ENCODE measurements at regions not wholly inside any gene's neighbourhood (a gene's known extent, or its start where the extent isn't known, plus 50 kb on each side); places are given as distances from the start of the nearest gene placed in this dataset.

GRCh38 chr7:145104400-145104799 is 268.5 kb upstream of the TPK1 start:
- TF ChIP-seq LEF1 (IDR thresholded peaks at IDR 0.05; ENCODE audit: borderline replicate concordance): no peak
- TF ChIP-seq FOXM1 (IDR thresholded peaks at IDR 0.05; ENCODE audit: borderline replicate concordance): no peak
- no peak for TF ChIP-seq SP1 (IDR thresholded peaks at IDR 0.05)
- no peak for TF ChIP-seq ELF4 (IDR thresholded peaks at IDR 0.05)
- no peak for TF ChIP-seq SUZ12 (IDR thresholded peaks at IDR 0.05)
- no peak for TF ChIP-seq HDGF (IDR thresholded peaks at IDR 0.05; ENCODE audit: borderline replicate concordance)
- no peak for TF ChIP-seq NFRKB (IDR thresholded peaks at IDR 0.05)
- TF ChIP-seq CTBP1 (IDR thresholded peaks at IDR 0.05; ENCODE audit: borderline replicate concordance): no peak
- no peak for TF ChIP-seq ZNF384 (IDR thresholded peaks at IDR 0.05)
- TF ChIP-seq BHLHE40 (IDR thresholded peaks at IDR 0.05; ENCODE audit: borderline replicate concordance): no peak
